GM12892 (cell line): ENCODE measurements at regions not wholly inside any gene's neighbourhood (a gene's known extent, or its start where the extent isn't known, plus 50 kb on each side); places are given as distances from the start of the nearest gene placed in this dataset.

Source experiments
- POLR2A ChIP-seq: IDR thresholded peaks from 2 replicates; pipeline ENCODE4 v1.6.1; 2011; ENCODE audit warnings: low read depth, low read length, control low read depth
- TAF1 ChIP-seq: IDR thresholded peaks from 2 replicates; pipeline ENCODE4 v1.6.1; 2011; ENCODE audit warnings: low read depth, mild to moderate bottlenecking, control low read depth, low read length, borderline replicate concordance

DNA sequence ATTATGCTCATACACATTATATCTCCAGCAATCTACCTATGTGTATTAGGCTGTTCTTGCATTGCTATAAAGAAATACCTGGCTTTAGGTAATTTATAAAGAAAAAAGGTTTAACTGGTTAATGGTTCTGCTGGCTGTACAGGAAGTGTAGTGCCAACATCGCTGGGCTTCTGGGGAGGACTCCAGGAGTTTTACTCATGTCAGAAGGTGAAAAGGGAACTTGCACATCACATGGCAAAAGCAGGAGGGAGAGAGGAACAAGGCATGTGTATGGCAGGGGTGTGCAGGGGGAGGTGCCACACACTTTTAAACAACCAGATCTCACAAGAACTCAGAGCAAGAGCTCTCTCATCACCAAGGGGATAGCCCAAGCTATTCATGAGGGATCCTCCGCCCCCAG is 715.4 kb upstream of the ZEB2 start:
- TF ChIP-seq POLR2A (no peak), TAF1 (no peak)
